HG03520 (cell line): ENCODE measurements at regions not wholly inside any gene's neighbourhood (a gene's known extent, or its start where the extent isn't known, plus 50 kb on each side); places are given as distances from the start of the nearest gene placed in this dataset.
A peak's percentile ranks its signal among the peaks of the same experiment; 100 is the strongest.

Source experiments
- ATAC-seq: cut with Tn5 transposase; IDR thresholded peaks from one replicate; pipeline ENCODE4 v1.9.1; 2021; ENCODE audit warnings: mild to moderate bottlenecking, moderate library complexity; ENCODE audit not compliant: unreplicated experiment

DNA sequence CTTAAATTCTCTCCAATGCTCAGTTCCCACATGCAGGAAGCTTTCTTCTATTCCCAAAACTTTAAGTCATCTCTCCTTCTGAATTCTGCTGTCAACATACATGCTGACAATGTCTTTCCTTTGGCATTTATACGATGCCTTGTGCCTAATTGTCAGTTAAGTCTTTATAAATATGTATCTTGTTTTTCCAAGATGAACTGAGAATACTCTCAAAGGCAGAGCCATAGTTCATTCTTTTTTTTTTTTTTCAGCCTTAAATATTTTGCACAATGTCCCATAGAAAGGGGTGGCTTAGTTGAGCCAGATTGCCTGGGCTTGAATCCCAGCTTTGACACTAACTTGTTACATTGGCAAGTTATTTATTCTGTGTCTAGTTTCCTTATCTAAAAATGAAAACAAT lies 210.6 kb downstream of the QDPR start:
- ATAC-seq = no peak

DNA sequence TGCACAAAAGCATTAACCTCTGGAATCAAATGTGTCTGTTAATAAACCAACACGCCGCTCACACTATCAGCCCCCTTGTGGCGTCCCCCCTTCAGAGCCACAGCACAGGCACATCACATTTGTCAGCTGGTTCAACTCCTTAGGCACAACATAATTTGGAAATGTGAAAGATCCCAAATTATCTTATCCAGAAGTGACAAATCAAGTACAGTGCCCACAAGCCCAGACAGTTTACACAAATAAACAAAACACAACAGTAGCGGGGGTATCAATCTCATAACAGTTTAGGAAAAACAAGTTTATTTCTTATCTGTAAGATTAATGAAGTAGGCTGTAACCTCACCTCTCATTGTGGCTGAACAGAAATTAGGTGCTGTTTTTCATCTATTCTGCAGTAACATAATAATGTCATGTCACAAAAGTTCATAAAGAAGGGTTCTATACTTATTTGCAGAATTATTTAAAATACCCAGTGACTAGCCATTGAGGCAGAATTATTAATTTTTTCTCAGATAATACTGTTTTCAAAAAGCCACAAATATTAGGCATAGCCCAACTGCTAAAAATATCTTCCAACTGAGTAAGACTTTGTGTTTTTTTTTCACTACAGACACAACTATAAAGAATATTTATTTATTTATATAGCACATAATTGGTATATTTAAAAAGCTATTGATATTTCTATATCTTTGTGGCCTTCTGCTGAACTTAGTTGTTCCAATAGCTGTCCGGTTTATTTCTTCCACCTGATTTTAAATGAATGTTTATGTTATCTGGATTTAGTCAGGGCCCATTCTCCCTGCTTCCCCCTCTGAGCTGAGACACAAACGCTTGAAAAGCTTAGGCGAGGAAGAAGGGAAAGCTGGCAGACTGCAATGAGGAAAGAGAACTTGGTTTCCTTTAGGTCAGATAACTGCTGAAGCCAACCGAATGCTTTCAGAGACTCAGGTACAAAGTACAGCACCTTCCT lies 214.7 kb downstream of the QDPR start:
- no peak for ATAC-seq

- no peak for ATAC-seq
Measured at GRCh38 chr4:17293901-17294300, 218.0 kb downstream of the QDPR start.

DNA sequence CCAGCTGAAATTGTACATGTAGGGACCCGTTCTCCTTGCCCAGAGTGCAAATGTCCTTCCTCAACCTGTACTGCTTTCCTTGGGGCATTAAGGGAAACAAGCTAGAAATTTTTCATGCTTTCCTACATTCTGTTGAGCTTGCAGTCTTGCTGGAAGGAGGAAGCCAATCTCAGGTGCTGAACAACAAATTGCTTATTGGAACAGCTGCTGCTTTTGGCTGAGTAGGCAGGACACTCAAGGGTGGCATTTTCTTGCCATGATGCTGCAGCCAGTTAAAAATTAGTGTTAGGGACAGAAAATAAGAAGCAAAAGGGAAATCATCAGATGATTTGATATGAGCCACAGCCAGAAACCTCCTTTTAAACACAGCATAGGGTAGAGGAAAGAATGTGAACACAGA lies 223.7 kb downstream of the QDPR start:
- ATAC-seq = no peak

GRCh38 chr4:17286752-17287460 lies 225.0 kb downstream of the QDPR start:
- no peak for ATAC-seq

- ATAC-seq = no peak
Measured at GRCh38 chr4:17285747-17286146, 226.1 kb downstream of the QDPR start.

- no peak for ATAC-seq
Measured at GRCh38 chr4:17284323-17285175, 227.3 kb downstream of the QDPR start.

DNA sequence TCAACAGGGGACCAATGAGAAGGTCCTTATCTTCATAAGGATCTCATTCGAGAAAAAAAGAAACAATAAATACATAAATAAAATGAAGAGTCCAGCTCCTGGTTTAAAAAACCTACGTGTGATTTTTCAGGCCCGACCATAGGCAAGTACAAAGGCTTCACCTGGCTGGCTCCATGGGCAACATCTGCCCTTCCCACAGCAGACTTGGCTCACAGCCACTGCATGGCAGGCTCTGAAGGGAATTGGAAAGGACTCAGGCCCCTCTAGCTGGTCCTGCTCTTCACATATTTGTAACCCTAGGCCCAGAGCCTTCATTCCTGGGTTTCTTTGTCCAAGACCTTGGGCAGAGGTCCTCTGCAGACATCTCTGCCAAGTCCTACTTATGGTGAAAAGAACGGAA lies 228.1 kb downstream of the QDPR start:
- no peak for ATAC-seq

GRCh38 chr4:17283251-17283650 lies 228.6 kb downstream of the QDPR start:
- ATAC-seq = no peak

DNA sequence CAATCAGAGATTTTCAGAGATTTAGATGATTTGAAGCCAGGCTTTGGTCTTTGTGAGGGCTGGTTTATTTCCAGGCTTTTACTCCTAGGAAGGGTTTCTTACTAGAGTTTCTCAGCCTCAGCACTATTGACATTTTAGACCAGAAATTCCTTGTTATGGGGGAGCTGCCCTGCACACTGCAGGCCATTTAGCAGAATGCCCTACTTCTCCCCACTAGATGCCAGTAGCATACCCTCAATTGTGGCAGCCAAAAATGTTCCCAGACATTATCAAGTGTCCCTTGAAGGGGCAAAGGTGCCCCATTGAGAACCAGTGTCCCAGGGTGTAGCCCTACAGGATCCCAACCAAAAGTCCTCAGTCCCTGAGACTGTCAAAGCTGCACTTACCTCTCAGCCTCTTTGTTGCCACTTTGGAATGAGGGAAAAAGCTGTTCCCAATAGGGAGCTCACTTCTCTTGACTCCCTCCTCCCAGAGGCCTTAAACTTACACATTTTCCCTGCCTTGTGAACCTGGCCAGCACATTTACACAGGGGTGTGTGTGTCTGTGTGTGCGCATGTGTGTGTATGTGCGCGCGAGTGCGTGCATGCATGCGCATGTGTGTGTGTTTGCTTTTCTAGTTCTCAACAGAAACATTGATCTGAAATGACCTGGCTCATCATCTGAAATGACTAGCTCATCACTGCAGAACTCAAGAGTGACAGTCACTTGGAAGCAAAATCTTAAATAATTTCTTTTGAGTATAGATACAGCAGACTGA lies 231.4 kb downstream of the QDPR start:
- ATAC-seq = no peak

DNA sequence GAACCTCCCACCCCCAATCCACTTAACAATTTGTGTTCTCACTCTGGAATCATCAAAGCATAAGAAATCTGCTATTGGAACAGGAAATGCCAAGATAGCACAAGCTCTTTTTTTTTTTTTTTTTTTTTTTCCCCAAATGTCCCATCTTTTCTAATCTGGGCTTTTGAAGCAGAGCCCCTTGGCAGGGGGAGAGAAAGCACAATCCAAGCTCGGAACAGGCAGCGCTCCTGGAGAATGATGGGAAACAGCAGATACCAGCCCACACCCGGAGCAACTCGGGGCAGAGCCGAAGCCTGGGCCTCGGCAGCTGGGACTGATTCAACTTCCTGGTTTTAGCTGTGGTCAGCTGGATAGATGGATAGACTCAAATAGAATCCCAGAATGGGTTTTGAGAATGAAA lies 235.1 kb downstream of the QDPR start:
- ATAC-seq = no peak

- ATAC-seq = no peak
Measured at GRCh38 chr4:17275836-17276235, 236.1 kb downstream of the QDPR start.

- no peak for ATAC-seq
Measured at GRCh38 chr4:17273047-17273446, 238.8 kb downstream of the QDPR start.

GRCh38 chr4:17272154-17272553 lies 239.7 kb downstream of the QDPR start:
- ATAC-seq = no peak

GRCh38 chr4:17265653-17266052 lies 246.2 kb downstream of the QDPR start:
- ATAC-seq = no peak

- no peak for ATAC-seq
Measured at GRCh38 chr4:17265139-17265538, 246.8 kb downstream of the QDPR start.

GRCh38 chr4:17260166-17260907 lies 251.6 kb downstream of the QDPR start:
- peak; percentile 81 for ATAC-seq

DNA sequence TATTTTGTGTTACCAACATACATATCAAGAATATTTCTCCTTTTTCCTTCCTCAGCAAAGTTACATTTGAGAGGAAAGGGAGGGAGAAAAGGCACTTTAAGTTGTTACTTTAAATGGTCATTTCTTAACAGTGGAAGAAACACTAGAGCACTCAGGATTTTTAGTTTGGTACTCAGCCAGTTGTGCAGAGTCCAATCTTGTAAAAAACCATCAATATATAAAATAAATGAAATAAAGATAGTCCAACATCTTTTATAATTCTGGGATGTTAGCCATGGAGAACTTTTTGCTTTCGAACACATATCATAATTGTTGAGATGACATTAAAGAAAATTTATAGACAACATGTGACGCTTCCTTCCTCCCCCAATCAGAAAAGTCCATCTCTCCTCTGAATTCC lies 253.8 kb downstream of the QDPR start:
- no peak for ATAC-seq

- ATAC-seq = no peak
Measured at GRCh38 chr4:17252131-17252530, 259.8 kb downstream of the QDPR start.

GRCh38 chr4:17251101-17251500 lies 260.8 kb downstream of the QDPR start:
- ATAC-seq = no peak
